ENCODE measurements at regions not wholly inside any gene's neighbourhood (a gene's known extent, or its start where the extent isn't known, plus 50 kb on each side); places are given as distances from the start of the nearest gene placed in this dataset.
"Not testable (repeated sequence)": the region's sequence is repeated elsewhere in the genome, so short reads cannot be mapped to it uniquely, and the experiment has no call there.

GRCh38 chr7:113030489-113030888 lies 56.1 kb downstream of the GPR85 start:
- no peak for DNase-seq

GRCh38 chr7:113026941-113027340 lies 59.7 kb downstream of the GPR85 start:
- DNase-seq, result no peak

- not testable (repeated sequence) for DNase-seq
These were observed 69.3 kb downstream of the GPR85 start for GRCh38 chr7:113017144-113017857.

GRCh38 chr7:113015034-113015645 lies 71.5 kb downstream of the GPR85 start:
- DNase-seq, result no peak

DNA sequence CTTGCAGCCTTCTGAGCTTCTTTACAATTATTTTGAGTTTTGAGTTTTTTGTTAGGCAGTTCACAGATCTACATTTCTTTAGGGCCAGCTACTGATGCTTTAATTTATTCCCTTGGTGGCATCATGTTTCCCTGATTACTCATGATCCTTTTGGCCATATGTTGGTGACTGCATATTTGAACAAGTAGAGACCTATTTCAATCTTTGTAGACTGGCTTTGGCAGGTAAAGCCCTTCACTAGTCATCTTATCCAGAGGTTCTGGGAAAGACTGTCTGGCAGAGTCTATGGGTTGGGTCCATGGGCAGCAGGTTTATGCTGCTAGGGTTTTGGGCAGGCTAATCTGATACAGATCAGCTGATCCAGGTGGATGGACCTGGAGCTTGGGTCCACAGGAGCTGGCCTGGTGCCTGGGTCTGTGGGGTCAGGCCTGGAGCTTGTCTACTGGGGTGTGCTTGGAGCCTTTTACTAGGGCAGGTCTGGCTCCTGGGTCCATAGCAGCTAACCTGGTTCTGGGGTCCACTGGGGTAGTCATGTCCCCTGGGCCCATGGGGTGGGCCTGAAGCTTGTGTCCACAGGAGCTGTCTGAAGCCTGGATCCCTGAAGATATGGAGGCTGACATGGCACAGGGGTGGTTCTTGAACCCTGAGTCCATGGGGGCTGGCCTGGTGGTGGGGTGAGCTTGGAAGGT lies 72.7 kb downstream of the GPR85 start:
- DNase-seq, result no peak

GRCh38 chr7:113012862-113013261 lies 73.8 kb downstream of the GPR85 start:
- not testable (repeated sequence) for DNase-seq

DNA sequence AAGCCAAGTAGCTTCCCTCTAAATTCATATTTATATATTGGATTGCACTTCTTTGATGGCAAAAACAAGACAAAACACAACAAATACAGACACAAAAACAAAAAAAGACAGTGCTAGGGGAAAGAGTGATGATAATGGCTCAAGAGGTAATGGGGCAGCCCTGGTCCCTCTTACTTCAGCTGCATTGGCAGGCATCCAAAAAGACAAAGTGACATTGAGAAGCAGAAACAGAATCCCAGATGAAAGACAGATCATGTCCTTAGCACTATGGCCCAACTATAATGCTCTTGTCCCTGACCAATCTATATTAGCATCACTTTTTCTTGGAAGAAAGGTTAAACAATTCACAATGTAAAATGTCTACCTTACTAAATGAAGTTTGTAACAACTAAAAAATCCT lies 76.2 kb downstream of the GPR85 start:
- no peak for DNase-seq

- no peak for DNase-seq
These were observed 77.9 kb downstream of the GPR85 start for GRCh38 chr7:113008755-113009154.

DNA sequence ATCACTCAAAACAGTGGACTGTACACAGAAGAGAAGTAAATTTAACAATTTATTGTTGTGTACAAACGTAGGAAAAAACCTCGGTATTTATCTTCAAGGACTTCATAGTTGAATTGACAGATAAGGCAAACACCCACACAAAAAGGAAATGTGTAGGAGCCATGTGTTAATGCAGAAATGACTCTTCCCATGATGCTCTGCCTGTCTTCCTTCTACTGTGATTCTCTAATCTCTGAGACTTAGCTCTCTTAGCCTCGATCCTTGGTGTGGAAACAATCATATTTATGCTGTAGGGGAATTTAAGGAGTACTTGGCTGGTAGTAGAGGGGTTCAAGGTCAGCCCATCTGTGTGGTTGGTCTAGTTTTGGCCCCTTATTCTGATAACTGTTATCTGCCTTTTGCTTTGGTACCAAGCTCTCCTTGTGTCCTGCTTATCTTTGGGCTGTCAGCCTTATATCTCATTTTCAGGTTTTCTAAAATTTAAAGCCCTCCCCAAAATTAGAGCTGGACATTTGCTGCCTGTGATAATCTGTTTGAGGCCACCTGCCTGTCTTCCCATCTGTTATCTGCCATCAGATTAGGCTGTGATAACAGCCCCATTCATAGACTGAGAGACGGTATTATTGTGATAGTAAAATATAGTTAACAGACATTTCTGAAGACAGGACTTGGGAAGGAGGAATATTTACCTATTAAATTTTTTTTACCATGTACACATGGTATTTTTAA lies 81.7 kb downstream of the GPR85 start:
- DNase-seq, result no peak

GRCh38 chr7:113000316-113001020 lies 86.2 kb downstream of the GPR85 start:
- no peak for DNase-seq

DNA sequence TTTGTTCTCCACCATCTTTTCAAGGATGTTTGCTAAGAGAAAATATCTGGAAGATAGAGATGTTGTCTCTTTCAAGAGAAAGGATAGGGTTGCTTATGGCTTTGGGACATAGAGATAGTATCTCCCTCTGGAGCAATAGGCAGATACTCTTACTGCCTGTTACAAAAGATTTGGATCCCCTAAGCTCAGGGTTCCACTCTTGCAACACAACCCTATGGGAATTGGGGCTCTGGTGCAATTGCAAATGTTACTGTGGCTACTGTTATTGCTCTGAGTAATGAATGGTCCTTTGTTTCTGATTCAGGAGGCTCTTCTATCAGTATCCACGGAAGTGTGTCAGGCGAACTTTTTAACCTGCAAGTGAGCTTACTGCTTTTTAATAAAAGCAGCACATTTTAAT lies 88.8 kb downstream of the GPR85 start:
- DNase-seq, result no peak

- DNase-seq, result no peak
These were observed 90.2 kb downstream of the GPR85 start for GRCh38 chr7:112996331-112996871.

- no peak for DNase-seq
These were observed 91.4 kb downstream of the GPR85 start for GRCh38 chr7:112995059-112995824.

- DNase-seq, result no peak
These were observed 92.0 kb downstream of the GPR85 start for GRCh38 chr7:112994656-112995055.

DNA sequence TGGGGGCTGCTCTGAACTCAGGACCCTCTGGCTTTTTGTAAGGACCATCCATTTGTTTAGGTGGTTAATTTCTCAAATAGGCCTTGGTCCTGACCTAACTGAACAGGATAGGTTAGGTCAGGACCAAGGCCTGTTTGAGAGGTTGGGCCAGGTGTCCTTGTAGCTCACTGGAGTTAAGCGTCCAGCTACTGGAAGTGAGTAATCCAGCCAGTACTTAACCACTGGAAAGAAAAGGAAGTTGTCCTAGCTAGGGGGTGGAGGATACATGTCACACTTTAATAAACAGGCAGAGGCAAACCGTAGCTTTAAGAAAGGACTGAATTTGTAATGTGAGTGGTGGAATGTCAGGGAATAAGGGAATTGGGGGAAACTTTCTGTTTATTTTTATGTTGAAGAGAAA lies 96.0 kb downstream of the GPR85 start:
- no peak for DNase-seq

GRCh38 chr7:112989531-112989930 lies 97.1 kb downstream of the GPR85 start:
- DNase-seq, result no peak

DNA sequence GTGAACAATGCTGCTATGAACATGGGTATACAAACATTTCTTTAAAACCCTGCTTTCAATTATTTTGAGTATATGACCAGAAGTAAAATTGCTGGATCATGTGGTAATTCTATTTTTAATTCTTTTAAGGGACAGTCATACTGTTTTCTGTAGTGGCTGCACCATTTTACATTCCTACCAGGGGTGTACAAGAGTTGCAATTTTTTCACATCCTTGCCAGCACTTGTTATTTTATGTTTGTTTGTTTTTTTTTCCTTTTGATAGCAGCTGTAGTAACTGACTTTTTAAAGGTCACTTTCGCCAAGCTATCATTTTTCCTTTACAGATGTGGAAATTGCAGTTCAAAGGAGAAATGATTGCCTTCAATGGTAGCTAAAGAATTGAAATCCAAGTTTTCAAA lies 99.5 kb downstream of the GPR85 start:
- no peak for DNase-seq

- DNase-seq, result no peak
These were observed 100.2 kb downstream of the GPR85 start for GRCh38 chr7:112986256-112987031.

- DNase-seq, result no peak
These were observed 101.1 kb downstream of the GPR85 start for GRCh38 chr7:112985377-112985987.

DNA sequence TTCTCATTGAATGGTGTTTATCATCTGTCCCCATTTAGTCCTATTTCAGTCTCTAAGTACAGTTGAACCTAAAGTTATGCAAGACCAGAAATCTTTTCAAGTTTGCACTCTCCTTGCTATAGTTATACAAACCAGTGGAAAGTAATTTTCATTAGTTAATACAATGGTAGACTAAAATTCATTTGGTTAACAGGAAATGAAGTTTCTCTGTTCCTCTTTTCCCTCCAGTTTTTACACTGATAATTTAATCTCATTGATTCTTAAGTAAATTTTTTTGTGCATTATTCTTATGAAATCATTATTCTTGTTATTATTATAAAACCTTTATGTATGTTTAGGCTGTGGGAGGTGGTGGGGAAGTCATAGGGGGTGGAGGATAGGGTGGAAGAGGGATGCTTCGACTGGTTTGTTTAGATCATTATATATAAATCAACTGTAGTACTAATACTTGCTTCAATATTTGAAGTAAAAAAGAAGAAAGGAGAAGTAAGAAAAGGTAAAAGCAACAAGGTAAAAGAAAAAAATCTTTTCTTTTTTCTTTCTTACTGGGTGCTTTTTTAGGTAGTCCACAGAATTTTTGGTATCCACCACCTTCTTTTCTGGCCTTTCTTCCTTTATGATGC lies 104.1 kb downstream of the GPR85 start:
- DNase-seq, result no peak

All from CD4-positive, alpha-beta T cell treated with Interleukin-17A for 4 hours (primary cell).